IMR-90 (cell line): ENCODE measurements at regions not wholly inside any gene's neighbourhood (a gene's known extent, or its start where the extent isn't known, plus 50 kb on each side); places are given as distances from the start of the nearest gene placed in this dataset.

Source experiments
- ATAC-seq: fragments of 200-7000 bp; cut with Tn5 transposase; 2 replicates; pipeline ENCODE4 v1.9.1; 2020; ENCODE audit warnings: low read depth, mild to moderate bottlenecking, moderate library complexity
- BruUV-seq: library from RNA; stranded (reverse); fragments of 400-500 nt; replicated peaks from 2 replicates; lab custom pipeline; 2021; lab: Mats Ljungman, UMichigan
- CTCF ChIA-PET: fragments of 300-600 bp; formaldehyde crosslinking; extraction: SDS; loops from one replicate; lab custom pipeline; 2021; ENCODE audit warnings: antibody characterized with exemption; lab: Yijun Ruan, JAX
- POLR2A ChIA-PET: fragments of 300-600 bp; sonication (Branson Sonifier 250); formaldehyde crosslinking; loops from one replicate; lab custom pipeline; 2022; ENCODE audit warnings: antibody characterized with exemption; ENCODE audit not compliant: unreplicated experiment; lab: Charles Lee
- DNase-seq: peaks from one replicate; pipeline ENCODE4 v3.0.0; 2013
- H2AFZ ChIP-seq: replicated peaks from 2 replicates; pipeline ENCODE3; 2013; ENCODE audit warnings: low read length, mild to moderate bottlenecking; ENCODE audit not compliant: poor library complexity
- H2AK5ac ChIP-seq: 2 replicates; pipeline ENCODE4 v1.6.1; 2013; ENCODE audit warnings: low read depth, low read length, inconsistent platforms
- H2AK9ac ChIP-seq: replicated peaks from 2 replicates; pipeline ENCODE3; 2013; ENCODE audit warnings: mild to moderate bottlenecking, low read depth, low read length, moderate library complexity; ENCODE audit not compliant: poor library complexity
- H2BK120ac ChIP-seq: 2 replicates; pipeline ENCODE4 v1.6.1; 2013; ENCODE audit warnings: low read depth, low read length, inconsistent platforms
- H2BK15ac ChIP-seq: 3 replicates; pipeline ENCODE4 v1.6.1; 2013; ENCODE audit warnings: low read depth, low read length, inconsistent platforms
- H2BK20ac ChIP-seq: 2 replicates; pipeline ENCODE4 v1.6.1; 2013; ENCODE audit warnings: low read depth, mild to moderate bottlenecking, inconsistent platforms, low read length, moderate library complexity
- H2BK5ac ChIP-seq: 2 replicates; pipeline ENCODE4 v1.6.1; 2013; ENCODE audit warnings: mild to moderate bottlenecking, low read depth, low read length, inconsistent platforms; ENCODE audit not compliant: poor library complexity, severe bottlenecking
- H3K14ac ChIP-seq: replicated peaks from 2 replicates; pipeline ENCODE4 v1.6.1; 2013; ENCODE audit warnings: low read depth, low read length, inconsistent platforms
- H3K18ac ChIP-seq: 2 replicates; pipeline ENCODE4 v1.6.1; 2013; ENCODE audit warnings: low read depth, low read length, control low read depth
- H3K23ac ChIP-seq: 2 replicates; pipeline ENCODE4 v1.6.1; 2013; ENCODE audit warnings: low read depth, low read length, inconsistent platforms
- H3K27ac ChIP-seq: 2 replicates; pipeline ENCODE4 v1.5.1; 2013; ENCODE audit warnings: mild to moderate bottlenecking, control low read depth, low read length; ENCODE audit not compliant: insufficient read depth
- H3K27me3 ChIP-seq: 2 replicates; pipeline ENCODE4 v1.6.1; 2013; ENCODE audit warnings: low read length; ENCODE audit not compliant: control insufficient read depth, insufficient read depth
- H3K36me3 ChIP-seq: 2 replicates; pipeline ENCODE4 v1.6.1; 2013; ENCODE audit warnings: low read length, mixed read lengths; ENCODE audit not compliant: control insufficient read depth, insufficient read depth
- H3K4ac ChIP-seq: 2 replicates; pipeline ENCODE4 v1.6.1; 2013; ENCODE audit warnings: low read depth, low read length, inconsistent platforms
- H3K4me1 ChIP-seq: 2 replicates; pipeline ENCODE4 v1.6.1; 2013; ENCODE audit warnings: low read length, mixed read lengths; ENCODE audit not compliant: control insufficient read depth, insufficient read depth
- H3K4me2 ChIP-seq: 2 replicates; pipeline ENCODE4 v1.6.1; 2013; ENCODE audit warnings: low read depth, mild to moderate bottlenecking, control low read depth, low read length, moderate library complexity
- H3K4me3 ChIP-seq: 2 replicates; pipeline ENCODE4 v1.5.1; 2013; ENCODE audit warnings: low read depth, mild to moderate bottlenecking, control low read depth, low read length, moderate library complexity; ENCODE audit not compliant: insufficient read depth
- H3K56ac ChIP-seq: 2 replicates; pipeline ENCODE4 v1.6.1; 2013; ENCODE audit warnings: low read length, inconsistent platforms; ENCODE audit not compliant: insufficient read depth; ENCODE audit errors: extremely low read depth
- H3K79me1 ChIP-seq, 2 experiments: 2 replicates each; pipeline ENCODE4 v1.6.1; 2013; ENCODE audit warnings: low read length in 2 of 2, inconsistent platforms in 1 of 2, low read depth in 1 of 2
- H3K9ac ChIP-seq: 2 replicates; pipeline ENCODE4 v1.6.1; 2013; ENCODE audit warnings: low read depth, low read length, control low read depth
- H3K9me1 ChIP-seq: 2 replicates; pipeline ENCODE4 v1.6.1; 2013; ENCODE audit warnings: low read length, inconsistent platforms; ENCODE audit not compliant: insufficient read depth
- H3K9me3 ChIP-seq: 2 replicates; pipeline ENCODE4 v1.6.1; 2013; ENCODE audit warnings: low read length; ENCODE audit not compliant: control insufficient read depth, insufficient read depth
- H4K20me1 ChIP-seq: 2 replicates; pipeline ENCODE4 v1.6.1; 2013; ENCODE audit warnings: low read length, inconsistent platforms; ENCODE audit not compliant: insufficient read depth
- H4K5ac ChIP-seq: 2 replicates; pipeline ENCODE4 v1.6.1; 2013; ENCODE audit warnings: mild to moderate bottlenecking, low read depth, low read length, control low read depth
- H4K8ac ChIP-seq, 2 experiments: 2 replicates each; pipeline ENCODE4 v1.6.1; 2013; ENCODE audit warnings: low read depth in 2 of 2, low read length in 2 of 2, control low read depth in 1 of 2, inconsistent platforms in 1 of 2
- H4K91ac ChIP-seq: 2 replicates; pipeline ENCODE4 v1.6.1; 2013; ENCODE audit warnings: low read depth, low read length, inconsistent platforms; ENCODE audit not compliant: insufficient read depth
- BHLHE40 ChIP-seq: fragments of 150-350 bp; IDR thresholded peaks from 2 replicates; pipeline ENCODE4 v1.6.1; 2016; ENCODE audit warnings: mild to moderate bottlenecking, low read depth, low read length
- CEBPB ChIP-seq: IDR thresholded peaks from 2 replicates; pipeline ENCODE4 v1.6.1; 2012; ENCODE audit warnings: low read depth, low read length, improper control_type of control experiment
- CHD1 ChIP-seq: IDR thresholded peaks from 2 replicates; pipeline ENCODE4 v1.6.1; 2012; ENCODE audit warnings: low read depth, low read length, improper control_type of control experiment
- FOS ChIP-seq: fragments of 150-350 bp; IDR thresholded peaks from 2 replicates; pipeline ENCODE4 v1.6.1; 2016; ENCODE audit warnings: low read depth, low read length
- MAFK ChIP-seq: IDR thresholded peaks from 2 replicates; pipeline ENCODE4 v1.6.1; 2012; ENCODE audit warnings: low read depth, low read length, improper control_type of control experiment
- MAZ ChIP-seq: IDR thresholded peaks from 2 replicates; pipeline ENCODE4 v1.6.1; 2012; ENCODE audit warnings: low read depth, mild to moderate bottlenecking, low read length, improper control_type of control experiment, moderate library complexity, borderline replicate concordance
- MXI1 ChIP-seq: IDR thresholded peaks from 2 replicates; pipeline ENCODE4 v1.6.1; 2012; ENCODE audit warnings: low read depth, mild to moderate bottlenecking, low read length, moderate library complexity, borderline replicate concordance
- NFE2L2 ChIP-seq: fragments of 150-350 bp; IDR thresholded peaks from 2 replicates; pipeline ENCODE4 v1.6.1; 2016; ENCODE audit warnings: low read depth, mild to moderate bottlenecking, low read length
- POLR2A ChIP-seq: IDR thresholded peaks from 2 replicates; pipeline ENCODE4 v1.6.1; 2012; ENCODE audit warnings: mild to moderate bottlenecking, low read depth, low read length
- RAD21 ChIP-seq: IDR thresholded peaks from 2 replicates; pipeline ENCODE4 v1.6.1; 2012; ENCODE audit warnings: low read length, improper control_type of control experiment
- RFX5 ChIP-seq: IDR thresholded peaks from 2 replicates; pipeline ENCODE4 v1.8.0; 2012; ENCODE audit warnings: low read depth, mild to moderate bottlenecking, low read length, moderate library complexity
- SMC3 ChIP-seq: fragments of 150-350 bp; IDR thresholded peaks from 2 replicates; pipeline ENCODE4 v1.6.1; 2016; ENCODE audit warnings: low read depth, mild to moderate bottlenecking, antibody characterized with exemption, low read length, moderate library complexity
- WGBS, 2 experiments: methylation state at CpG; one replicate each; pipeline versions ENCODE4 v1.1.5 to v1.1.7; 2013; ENCODE audit warnings: missing lambda C conversion rate in 2 of 2; ENCODE audit not compliant: insufficient read length in 1 of 2; ENCODE audit errors: extremely low coverage in 2 of 2; 5-methylcytosine and 5-hydroxymethylcytosine counted together
- dilution Hi-C: fragments of 300-500 bp; cut with HindIII; formaldehyde crosslinking; loops from one replicate; pipeline ENCODE4 v1.14.3; 2018; ENCODE audit warnings: low sequenced_read_pairs; ENCODE audit not compliant: unreplicated experiment
- in situ Hi-C: fragments of 300-500 bp; cut with MboI; formaldehyde crosslinking; loops from 3 replicates; pipeline ENCODE4 v1.14.3; 2019; ENCODE audit warnings: low sequenced_read_pairs, inconsistent platforms, mixed read lengths
- intact Hi-C: fragments of 100-400 bp; cut with micrococcal nuclease; formaldehyde crosslinking; loops from 2 replicates; pipeline ENCODE4 v1.10.0; 2022
- TF ChIP-seq, protein P1 (sequence below): fragments of 150-350 bp; IDR thresholded peaks from 2 replicates; pipeline ENCODE4 v1.6.1; 2016; ENCODE audit warnings: low read depth, mild to moderate bottlenecking, low read length, moderate library complexity, borderline replicate concordance
- TF ChIP-seq, protein P2 (sequence below): conservative IDR thresholded peaks from 2 replicates; pipeline ENCODE4 v1.5.1; 2012; ENCODE audit warnings: mild to moderate bottlenecking, low read depth, low read length, improper control_type of control experiment
- TF ChIP-seq, protein P3 (sequence below): fragments of 150-350 bp; IDR thresholded peaks from 2 replicates; pipeline ENCODE4 v1.6.1; 2017; ENCODE audit warnings: mild to moderate bottlenecking, antibody characterized with exemption, low read length, low read depth

DNA sequence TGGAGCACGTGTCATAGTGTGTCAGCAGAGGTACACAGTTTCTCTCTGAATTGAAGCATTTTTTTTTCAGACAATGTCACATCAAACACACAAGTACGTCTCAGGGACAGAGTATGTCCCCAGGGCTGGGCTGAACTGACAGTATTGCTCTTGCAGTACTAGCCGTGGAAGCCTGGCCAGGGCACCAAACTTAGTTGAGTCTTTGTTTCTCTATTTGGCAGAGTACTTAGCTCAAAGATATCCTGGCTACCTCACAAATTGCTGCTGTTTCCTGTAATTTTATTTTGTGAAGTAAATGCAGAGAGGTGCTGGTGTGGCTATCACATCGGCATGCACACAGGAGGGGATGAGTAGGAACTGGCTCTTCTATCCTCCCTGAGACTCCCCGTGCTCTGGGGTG, 691.6 kb upstream of the HS6ST1 start:
- H3K4me1 ChIP-seq = no peaks in the 10 kb centered on the region
- H3K4me3 ChIP-seq = no peak overlapping the region
- no peak overlapping the region for H3K18ac ChIP-seq
- H3K56ac ChIP-seq = no peak overlapping the region
- ATAC-seq (no peak), DNase-seq (no peak)
- no peak overlapping the region for H2BK20ac ChIP-seq
- no TSS peak for BruUV-seq
- H3K27ac ChIP-seq = no peak overlapping the region
- WGBS, 2 experiments = 40% methylated on average over 1 of the region's 5 CpGs; no CpG with 5 or more reads in 1 of the 2 experiments
- H2BK120ac ChIP-seq = no peak overlapping the region
- H4K91ac ChIP-seq = no peak overlapping the region
- H3K9me3 ChIP-seq = peaks cover 16% of the 10 kb centered on the region; the same call in 1 of the 2 replicates
- CTCF ChIA-PET = no interaction called here
- no peaks in the 10 kb centered on the region for H3K27me3 ChIP-seq
- intact Hi-C loops (no loop called here), in situ Hi-C loops (no loop called here), dilution Hi-C loops (no loop called here)
- H3K14ac ChIP-seq = no peak overlapping the region
- no peaks in the 10 kb centered on the region for H4K20me1 ChIP-seq
- no peak overlapping the region for H2AFZ ChIP-seq
- no peak overlapping the region for H4K8ac ChIP-seq
- no peaks in the 10 kb centered on the region for H3K9me1 ChIP-seq
- no peak overlapping the region for H3K9ac ChIP-seq
- no peak overlapping the region for H4K5ac ChIP-seq
- no peak overlapping the region for H2AK5ac ChIP-seq
- no peaks in the 10 kb centered on the region for H3K79me1 ChIP-seq
- no peaks in the 10 kb centered on the region for H3K36me3 ChIP-seq
- no peak overlapping the region for H3K4ac ChIP-seq
- POLR2A ChIA-PET = no interaction called here
- no peak overlapping the region for H2BK15ac ChIP-seq
- no peak overlapping the region for H2AK9ac ChIP-seq
- no peak overlapping the region for H3K4me2 ChIP-seq
- no peak overlapping the region for H2BK5ac ChIP-seq
- no peak overlapping the region for H3K23ac ChIP-seq
- TF ChIP-seq POLR2A (no peak), FOS (no peak), MAFK (no peak), CEBPB (no peak), RFX5 (no peak), MAZ (no peak), NFE2L2 (no peak), RAD21 (no peak), CHD1 (no peak), SMC3 (no peak), MXI1 (no peak), BHLHE40 (no peak)
- TF ChIP-seq, protein P1, sequence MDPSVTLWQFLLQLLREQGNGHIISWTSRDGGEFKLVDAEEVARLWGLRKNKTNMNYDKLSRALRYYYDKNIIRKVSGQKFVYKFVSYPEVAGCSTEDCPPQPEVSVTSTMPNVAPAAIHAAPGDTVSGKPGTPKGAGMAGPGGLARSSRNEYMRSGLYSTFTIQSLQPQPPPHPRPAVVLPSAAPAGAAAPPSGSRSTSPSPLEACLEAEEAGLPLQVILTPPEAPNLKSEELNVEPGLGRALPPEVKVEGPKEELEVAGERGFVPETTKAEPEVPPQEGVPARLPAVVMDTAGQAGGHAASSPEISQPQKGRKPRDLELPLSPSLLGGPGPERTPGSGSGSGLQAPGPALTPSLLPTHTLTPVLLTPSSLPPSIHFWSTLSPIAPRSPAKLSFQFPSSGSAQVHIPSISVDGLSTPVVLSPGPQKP = no peak
- TF ChIP-seq, protein P2, sequence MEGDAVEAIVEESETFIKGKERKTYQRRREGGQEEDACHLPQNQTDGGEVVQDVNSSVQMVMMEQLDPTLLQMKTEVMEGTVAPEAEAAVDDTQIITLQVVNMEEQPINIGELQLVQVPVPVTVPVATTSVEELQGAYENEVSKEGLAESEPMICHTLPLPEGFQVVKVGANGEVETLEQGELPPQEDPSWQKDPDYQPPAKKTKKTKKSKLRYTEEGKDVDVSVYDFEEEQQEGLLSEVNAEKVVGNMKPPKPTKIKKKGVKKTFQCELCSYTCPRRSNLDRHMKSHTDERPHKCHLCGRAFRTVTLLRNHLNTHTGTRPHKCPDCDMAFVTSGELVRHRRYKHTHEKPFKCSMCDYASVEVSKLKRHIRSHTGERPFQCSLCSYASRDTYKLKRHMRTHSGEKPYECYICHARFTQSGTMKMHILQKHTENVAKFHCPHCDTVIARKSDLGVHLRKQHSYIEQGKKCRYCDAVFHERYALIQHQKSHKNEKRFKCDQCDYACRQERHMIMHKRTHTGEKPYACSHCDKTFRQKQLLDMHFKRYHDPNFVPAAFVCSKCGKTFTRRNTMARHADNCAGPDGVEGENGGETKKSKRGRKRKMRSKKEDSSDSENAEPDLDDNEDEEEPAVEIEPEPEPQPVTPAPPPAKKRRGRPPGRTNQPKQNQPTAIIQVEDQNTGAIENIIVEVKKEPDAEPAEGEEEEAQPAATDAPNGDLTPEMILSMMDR = no peak
- TF ChIP-seq, protein P3, sequence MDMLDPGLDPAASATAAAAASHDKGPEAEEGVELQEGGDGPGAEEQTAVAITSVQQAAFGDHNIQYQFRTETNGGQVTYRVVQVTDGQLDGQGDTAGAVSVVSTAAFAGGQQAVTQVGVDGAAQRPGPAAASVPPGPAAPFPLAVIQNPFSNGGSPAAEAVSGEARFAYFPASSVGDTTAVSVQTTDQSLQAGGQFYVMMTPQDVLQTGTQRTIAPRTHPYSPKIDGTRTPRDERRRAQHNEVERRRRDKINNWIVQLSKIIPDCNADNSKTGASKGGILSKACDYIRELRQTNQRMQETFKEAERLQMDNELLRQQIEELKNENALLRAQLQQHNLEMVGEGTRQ = no peak
